K562 (cell line): ENCODE measurements at regions not wholly inside any gene's neighbourhood (a gene's known extent, or its start where the extent isn't known, plus 50 kb on each side); places are given as distances from the start of the nearest gene placed in this dataset.
"Not testable (repeated sequence)": the region's sequence is repeated elsewhere in the genome, so short reads cannot be mapped to it uniquely, and the experiment has no call there.

Experiments used
- CTCF ChIP-seq, 3 experiments: IDR thresholded peaks in 2 of 3; conservative IDR thresholded peaks in 1 of 3; 2 replicates each; pipeline ENCODE4 v1.5.1; 2011 to 2012; ENCODE audit warnings: low read length in 3 of 3, mild to moderate bottlenecking in 3 of 3, control low read depth in 2 of 3, improper control_type of control experiment in 1 of 3, inconsistent platforms in 1 of 3, low read depth in 1 of 3, mixed read lengths in 1 of 3, moderate library complexity in 1 of 3; ENCODE audit not compliant: insufficient read depth in 2 of 3
- MLLT1 ChIP-seq, 2 experiments: fragments of 450-650 bp; IDR thresholded peaks; 2 replicates each; pipeline ENCODE4 v1.6.1; 2016
- MYNN ChIP-seq, 2 experiments: sonication (generic); formaldehyde crosslinking in 1 of 2; IDR thresholded peaks; 2 replicates each; pipeline versions ENCODE4 v1.5.0 to v1.6.1; 2016 to 2020; ENCODE audit warnings: antibody characterized with exemption in 1 of 2, missing genetic modification reagents in 1 of 2
- NR2C2 ChIP-seq, 2 experiments: fragments of 200-800 bp in 1 of 2; sonication (Bioruptor generic) in 1 of 2; sonication (generic) in 1 of 2; formaldehyde crosslinking in 1 of 2; IDR thresholded peaks; 2 replicates each; pipeline versions ENCODE4 v1.6.1 to v1.8.0; 2016 to 2022; ENCODE audit warnings: mild to moderate bottlenecking in 1 of 2, missing compliant biosample characterization in 1 of 2, missing genetic modification characterization in 1 of 2, missing genetic modification reagents in 1 of 2
- RBM22 ChIP-seq: fragments of 200-400 bp; formaldehyde crosslinking; IDR thresholded peaks from 2 replicates; pipeline ENCODE4 v1.6.1; 2018; ENCODE audit warnings: low read length, low read depth; ENCODE audit not compliant: poor library complexity, severe bottlenecking
- RREB1 ChIP-seq: fragments of 250-450 bp; sonication (Bioruptor Pico); IDR thresholded peaks from 2 replicates; pipeline ENCODE4 v1.4.0; 2020
- STAT5B ChIP-seq: fragments of 250-450 bp; sonication (Bioruptor Pico); IDR thresholded peaks from 2 replicates; pipeline ENCODE4 v1.8.0; 2021; ENCODE audit warnings: mild to moderate bottlenecking, inconsistent platforms
- ZBTB1 ChIP-seq: sonication (generic); formaldehyde crosslinking; IDR thresholded peaks from 2 replicates; pipeline ENCODE4 v1.8.1; 2023; ENCODE audit warnings: missing genetic modification reagents, low read depth, mild to moderate bottlenecking, borderline replicate concordance
- ZNF121 ChIP-seq: sonication (generic); formaldehyde crosslinking; conservative IDR thresholded peaks from 2 replicates; pipeline ENCODE4 v1.8.0; 2022; ENCODE audit warnings: missing genetic modification reagents
- ZNF668 ChIP-seq: fragments of 250-450 bp; sonication (Bioruptor Pico); IDR thresholded peaks from 2 replicates; pipeline ENCODE4 v1.8.0; 2022; ENCODE audit warnings: mild to moderate bottlenecking, inconsistent platforms

GRCh38 chr20:54782758-54783157 lies 307.4 kb downstream of the DOK5 start:
- TF ChIP-seq MLLT1 (IDR thresholded peaks at IDR 0.05); RBM22; ZNF121 (CRISPR knock-in tag); ZNF668 (CRISPR knock-in tag); STAT5B; MYNN (IDR thresholded peaks at IDR 0.05); MYNN (CRISPR knock-in tag; IDR thresholded peaks at IDR 0.05); CTCF (IDR thresholded peaks at IDR 0.05 in 2 of 3, conservative IDR thresholded peaks at IDR 0.05 in 1 of 3; ENCODE audit: insufficient read depth in 2 of 3, low read depth in 1 of 3, low read length in 3 of 3); ZBTB1 (CRISPR knock-in tag); RREB1 (CRISPR knock-in tag); NR2C2 (CRISPR knock-in tag; IDR thresholded peaks at IDR 0.05); NR2C2 (tag; IDR thresholded peaks at IDR 0.05): not testable (repeated sequence)
